ENCODE measurements at regions not wholly inside any gene's neighbourhood (a gene's known extent, or its start where the extent isn't known, plus 50 kb on each side); places are given as distances from the start of the nearest gene placed in this dataset.

- no peak for TF ChIP-seq ZNF70 (CRISPR knock-in tag; IDR thresholded peaks at IDR 0.05)
- TF ChIP-seq PATZ1 (CRISPR knock-in tag; IDR thresholded peaks at IDR 0.05; ENCODE audit: borderline replicate concordance) = no peak
- no peak for TF ChIP-seq GLIS3 (CRISPR knock-in tag; IDR thresholded peaks at IDR 0.05)
- no peak for TF ChIP-seq SNAI2 (CRISPR knock-in tag; IDR thresholded peaks at IDR 0.05)
- TF ChIP-seq POU6F1 (CRISPR knock-in tag; IDR thresholded peaks at IDR 0.05; ENCODE audit: borderline replicate concordance, low read depth) = no peak
Observed at GRCh38 chr1:38270849-38271633, 224.4 kb upstream of the POU3F1 start (continued).

GRCh38 chr1:38269923-38270848 lies 223.6 kb upstream of the POU3F1 start:
- TF ChIP-seq ARNTL (CRISPR knock-in tag; IDR thresholded peaks at IDR 0.05; ENCODE audit: borderline replicate concordance, low read depth) (no peak), ESRRG (CRISPR knock-in tag; IDR thresholded peaks at IDR 0.05) (no peak), RARB (CRISPR knock-in tag; IDR thresholded peaks at IDR 0.05) (no peak), ZC3H10 (CRISPR knock-in tag; IDR thresholded peaks at IDR 0.05) (no peak), ISL1 (CRISPR knock-in tag; IDR thresholded peaks at IDR 0.05) (no peak), BACH2 (CRISPR knock-in tag; IDR thresholded peaks at IDR 0.05; ENCODE audit: borderline replicate concordance) (no peak), CSRNP3 (CRISPR knock-in tag; IDR thresholded peaks at IDR 0.05) (no peak), ZNF8 (CRISPR knock-in tag; IDR thresholded peaks at IDR 0.05) (no peak), CSDC2 (CRISPR knock-in tag; IDR thresholded peaks at IDR 0.05) (no peak), TOX (CRISPR knock-in tag; IDR thresholded peaks at IDR 0.05; ENCODE audit: borderline replicate concordance) (no peak), CREB5 (CRISPR knock-in tag; IDR thresholded peaks at IDR 0.05; ENCODE audit: low read depth) (no peak), GLIS3 (CRISPR knock-in tag; IDR thresholded peaks at IDR 0.05) (no peak), POU6F1 (CRISPR knock-in tag; IDR thresholded peaks at IDR 0.05; ENCODE audit: borderline replicate concordance, low read depth) (no peak), TCF4 (CRISPR knock-in tag; IDR thresholded peaks at IDR 0.05; ENCODE audit: borderline replicate concordance) (no peak), PPARA (CRISPR knock-in tag; IDR thresholded peaks at IDR 0.05; ENCODE audit: borderline replicate concordance) (no peak), TSHZ2 (CRISPR knock-in tag; IDR thresholded peaks at IDR 0.05) (no peak), PATZ1 (CRISPR knock-in tag; IDR thresholded peaks at IDR 0.05; ENCODE audit: borderline replicate concordance) (no peak), ZNF565 (CRISPR knock-in tag; conservative IDR thresholded peaks at IDR 0.05; ENCODE audit: low read depth) (no peak)
- ATAC-seq = no peak

Measured in SK-N-SH treated with all-trans-retinoic acid at 6 μM for 48 hours (cell line).